ENCODE measurements at regions not wholly inside any gene's neighbourhood (a gene's known extent, or its start where the extent isn't known, plus 50 kb on each side); places are given as distances from the start of the nearest gene placed in this dataset.
A peak's percentile ranks its signal among the peaks of the same experiment; 100 is the strongest.
"Not testable (repeated sequence)": the region's sequence is repeated elsewhere in the genome, so short reads cannot be mapped to it uniquely, and the experiment has no call there.

DNA sequence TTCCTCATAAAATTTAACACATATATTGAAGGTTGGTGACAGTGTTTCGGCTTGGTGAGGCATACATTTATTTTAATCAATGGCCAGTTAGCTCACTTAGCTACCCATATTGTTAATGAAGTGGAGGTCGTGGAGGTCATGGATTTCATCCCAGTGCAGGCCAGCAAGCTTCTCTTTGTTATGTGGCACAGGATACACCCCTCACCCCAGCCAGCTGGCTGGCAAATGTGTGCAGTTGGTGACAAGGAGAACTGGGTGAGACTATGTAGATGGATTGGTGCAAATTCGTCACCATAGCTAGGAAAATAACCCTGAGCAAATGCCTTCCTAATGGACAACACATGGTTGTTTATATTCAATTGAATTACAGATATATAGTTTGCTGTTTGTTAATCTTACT lies 50.5 kb upstream of the FOXP2 start:
- DNase-seq: no peak

DNA sequence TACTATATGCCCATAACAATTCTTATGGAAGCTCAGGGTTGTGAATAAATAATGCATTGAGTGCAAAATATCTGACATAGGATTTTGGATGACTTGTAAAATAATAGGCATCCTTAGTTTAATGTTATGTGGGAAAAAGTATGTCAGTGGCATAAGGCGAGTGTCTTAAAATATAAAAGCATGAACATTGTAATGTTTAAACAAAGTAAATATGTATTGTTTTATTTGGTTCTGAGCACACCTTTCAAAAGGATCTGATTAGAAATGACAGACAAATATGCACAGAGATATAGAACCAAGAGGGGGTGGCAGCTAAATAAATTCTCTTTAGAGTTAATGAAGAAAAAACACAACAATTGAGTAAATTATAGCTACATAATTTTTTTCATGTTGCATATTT lies 51.3 kb upstream of the FOXP2 start:
- no peak for DNase-seq

DNA sequence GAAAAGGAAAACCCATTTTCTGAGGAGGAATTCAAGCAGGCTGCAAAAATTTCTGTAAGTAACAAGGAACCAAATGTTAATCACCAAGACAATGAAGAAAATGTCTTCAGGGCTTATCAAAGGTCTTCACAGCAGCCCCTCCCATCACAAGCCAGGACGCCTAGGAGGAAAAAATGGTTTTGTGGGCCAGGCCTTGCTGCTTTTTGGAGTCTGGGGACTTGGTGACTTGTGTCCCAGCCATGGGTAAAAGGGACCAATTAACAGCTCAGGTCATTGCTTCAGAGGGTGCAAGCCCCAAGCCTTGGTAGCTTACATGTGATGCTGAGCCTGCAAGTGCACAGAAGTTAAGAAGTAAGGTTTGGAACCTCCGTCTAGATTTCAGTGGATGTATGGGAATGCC lies 55.7 kb upstream of the FOXP2 start:
- no peak for DNase-seq

DNA sequence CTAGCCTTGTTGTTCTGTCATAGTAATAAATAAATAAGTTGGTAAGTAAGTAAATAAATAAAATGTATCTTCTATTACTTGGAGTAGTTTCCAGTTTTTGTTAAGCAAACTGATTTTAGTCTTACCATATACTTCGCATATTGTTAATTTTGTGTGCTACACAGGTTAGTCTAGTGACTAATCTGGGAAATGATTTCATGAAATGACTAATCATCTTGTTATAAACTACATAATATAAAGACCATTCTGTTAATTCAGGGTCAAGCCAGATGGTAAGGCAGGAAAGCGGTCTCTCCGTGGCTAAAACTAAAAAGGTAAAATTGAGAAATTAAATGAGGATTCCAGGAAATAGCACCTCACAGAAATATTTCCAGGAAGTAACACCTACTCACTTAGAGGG lies 58.5 kb upstream of the FOXP2 start:
- no peak for DNase-seq

DNA sequence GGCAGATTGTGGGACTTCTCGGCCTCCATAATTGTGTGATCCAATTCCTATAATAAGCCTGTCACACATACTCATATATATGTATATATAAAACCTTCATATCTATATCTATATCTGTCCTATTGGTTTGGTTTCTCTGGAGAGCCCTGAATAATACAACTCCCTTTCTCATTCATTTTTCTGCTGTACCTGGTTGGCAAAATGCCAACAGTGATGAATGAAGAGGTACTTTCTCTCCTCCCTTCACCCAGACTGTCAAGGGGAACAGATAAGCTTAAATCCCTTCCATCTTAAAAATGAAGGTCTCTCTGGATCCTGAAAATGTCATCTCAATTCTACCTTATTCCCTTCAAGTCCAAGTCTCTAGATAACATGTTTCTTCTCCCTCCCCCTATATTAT lies 60.3 kb upstream of the FOXP2 start:
- DNase-seq: no peak

DNA sequence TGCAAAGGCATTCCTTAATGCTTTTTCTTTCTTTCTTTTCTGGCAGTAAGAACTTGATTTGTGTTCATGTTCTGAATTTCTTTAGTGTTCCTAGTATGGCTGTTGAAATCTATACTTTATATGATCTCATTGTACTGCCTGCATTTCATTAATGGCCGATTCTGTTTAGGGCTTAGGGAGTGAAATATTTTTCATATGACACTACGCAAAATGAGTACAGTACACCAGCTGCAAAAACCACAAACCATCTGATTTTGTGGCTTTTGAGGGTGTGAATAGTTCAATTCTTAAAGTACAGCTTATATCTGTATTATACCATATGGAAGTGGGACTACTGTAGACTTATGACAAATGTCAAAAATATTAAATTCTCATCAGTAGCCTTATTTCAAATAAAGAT lies 69.1 kb upstream of the FOXP2 start:
- peak; percentile 63 for DNase-seq

DNA sequence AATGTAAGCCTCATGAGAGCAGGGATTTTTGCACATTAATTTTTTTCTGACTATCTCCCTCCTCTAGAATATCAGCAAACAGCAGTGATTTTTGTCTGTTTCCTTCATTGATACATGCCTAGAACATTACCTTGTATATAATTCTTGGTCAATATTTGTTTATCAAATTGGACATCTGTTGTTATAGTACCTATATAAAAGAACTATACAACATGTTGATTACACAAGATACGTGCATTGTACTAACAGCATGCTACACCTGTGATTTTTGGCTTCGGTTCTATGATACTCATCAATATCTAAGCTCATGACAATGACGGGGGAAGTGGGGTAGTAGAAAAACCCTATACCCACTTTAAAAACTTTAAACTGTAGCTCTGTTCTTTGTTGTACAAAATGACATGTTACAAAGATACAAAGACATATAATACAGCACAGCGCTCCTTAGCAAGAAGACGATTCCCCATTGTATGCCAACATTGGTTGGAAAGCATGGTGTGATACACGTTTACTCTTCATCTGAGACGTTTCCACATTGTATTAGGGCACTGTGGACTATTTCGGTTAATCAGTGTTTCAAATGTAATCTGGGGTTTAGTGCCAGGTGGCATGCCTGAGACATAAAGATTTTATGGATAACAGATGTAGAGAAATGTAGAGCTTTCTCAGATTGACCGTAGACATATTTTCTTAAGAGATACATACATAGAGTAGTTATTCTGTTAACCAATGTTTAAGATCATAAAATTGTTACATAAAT lies 70.5 kb upstream of the FOXP2 start:
- DNase-seq: no peak

DNA sequence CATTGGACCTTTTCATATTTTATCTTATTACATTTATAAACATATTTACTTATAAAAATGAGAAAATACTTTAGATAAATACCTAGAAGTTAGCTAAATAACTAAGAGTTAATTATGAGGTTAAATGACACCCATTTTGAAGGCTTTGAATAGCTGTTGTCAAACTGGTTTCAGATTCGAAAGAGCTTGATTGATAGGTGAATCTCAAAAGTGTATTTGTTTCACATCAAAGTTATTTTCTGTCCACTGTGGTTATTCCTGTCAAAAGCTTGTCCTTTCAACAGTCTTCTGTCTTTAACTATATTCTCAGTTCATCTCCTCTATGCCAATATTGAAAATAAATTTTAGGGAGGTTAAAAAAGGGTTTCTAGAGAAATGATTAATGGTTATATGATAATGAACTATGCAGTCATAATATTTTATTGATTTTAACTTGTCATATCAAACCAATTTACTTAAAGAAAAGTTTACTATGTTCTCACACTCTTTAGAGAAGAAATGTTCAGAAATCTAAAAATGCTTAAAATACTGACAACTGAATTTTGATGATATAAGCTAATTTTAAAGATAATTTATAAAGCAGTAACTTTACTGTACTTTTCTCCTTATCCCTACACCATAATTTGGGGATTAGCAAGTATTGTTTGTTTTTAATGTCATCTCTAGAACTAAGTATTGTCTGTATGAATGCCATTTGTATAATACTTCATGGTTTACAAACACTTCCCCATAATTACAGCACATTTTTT lies 72.0 kb upstream of the FOXP2 start:
- no peak for DNase-seq

DNA sequence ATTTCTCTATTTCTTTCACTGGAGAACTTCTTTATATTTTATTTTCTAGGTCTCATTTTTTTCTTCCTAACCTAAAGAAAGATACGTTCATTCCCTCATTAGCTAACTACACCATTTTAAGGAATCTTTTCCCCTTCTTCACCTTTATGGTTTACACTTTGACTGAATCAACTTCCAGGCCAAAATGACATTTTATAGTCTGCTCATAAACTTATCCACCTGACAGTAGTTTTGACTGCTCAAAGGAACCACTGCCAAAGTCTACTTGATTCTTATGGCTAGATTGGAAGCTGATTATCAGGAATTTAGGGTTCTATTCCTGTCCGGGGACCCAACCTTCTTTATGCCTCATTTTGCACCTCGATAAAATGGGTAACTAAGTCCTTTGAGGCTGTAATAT lies 73.0 kb upstream of the FOXP2 start:
- DNase-seq: no peak

DNA sequence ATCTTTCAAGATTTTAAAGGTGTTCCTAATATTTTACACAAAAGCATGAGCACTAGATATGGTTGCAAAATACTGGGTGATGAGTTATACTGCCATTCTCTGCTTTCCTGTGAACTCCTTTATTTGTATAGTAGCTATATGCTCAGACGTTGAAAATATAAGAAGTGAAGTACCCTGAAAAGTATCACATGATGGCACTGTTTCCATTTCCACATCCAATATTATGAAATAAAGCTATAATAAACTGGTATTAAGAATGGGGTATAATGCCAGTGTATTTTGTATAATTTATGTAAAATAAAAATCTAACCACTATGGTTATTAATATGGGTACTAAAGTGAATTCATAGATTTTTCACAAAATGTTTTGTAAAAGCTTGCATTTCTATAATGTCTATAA lies 79.6 kb upstream of the FOXP2 start:
- peak; percentile 12 for DNase-seq

DNA sequence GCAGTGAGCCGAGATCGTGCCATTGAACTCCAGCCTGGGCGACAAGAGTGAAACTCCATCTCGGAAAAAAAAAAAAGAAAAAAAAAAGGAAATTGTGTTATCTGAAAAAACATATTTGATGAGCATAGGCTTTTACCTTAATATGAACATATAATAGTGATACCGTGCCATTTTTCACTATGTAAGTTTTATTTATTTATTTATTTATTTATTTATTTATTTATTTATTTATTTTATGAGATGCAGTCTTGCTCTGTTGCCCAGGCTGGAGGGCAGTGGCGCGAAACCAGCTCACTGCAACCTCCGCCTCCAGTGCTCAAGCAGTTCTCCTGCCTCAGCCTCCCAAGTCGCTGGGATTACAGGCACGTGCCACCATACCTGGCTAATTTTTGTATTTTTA lies 85.2 kb upstream of the FOXP2 start:
- DNase-seq: not testable (repeated sequence)

DNA sequence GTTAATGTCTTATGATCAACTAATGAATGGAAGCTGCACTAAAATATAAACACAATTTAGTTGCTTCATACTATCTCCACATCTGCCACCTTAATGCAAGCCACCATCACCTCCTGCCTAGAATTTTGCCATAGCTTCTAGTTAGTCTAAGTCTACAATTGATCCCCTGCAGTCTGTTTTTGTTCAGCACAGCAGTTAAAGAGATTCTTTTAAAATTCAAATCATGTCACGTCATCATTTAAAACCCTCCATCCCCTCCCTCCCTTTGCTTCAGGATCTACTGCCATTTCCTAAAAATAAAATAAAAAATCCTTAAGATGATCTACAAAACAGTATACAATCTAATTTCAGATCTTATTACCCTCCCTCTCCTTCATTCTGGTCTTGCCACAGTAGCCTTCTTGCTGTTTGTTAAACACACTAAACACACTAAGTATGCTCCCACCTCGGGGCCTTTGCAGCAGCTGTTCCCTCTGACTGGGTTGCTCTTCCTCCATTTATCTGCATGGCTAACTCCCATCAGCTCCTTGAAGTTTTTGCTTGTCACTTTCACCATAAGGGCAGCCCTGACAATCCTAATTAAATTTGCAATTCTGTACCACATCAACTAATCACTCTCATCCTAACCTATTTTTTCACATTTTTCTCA lies 97.0 kb upstream of the FOXP2 start:
- DNase-seq: no peak

DNA sequence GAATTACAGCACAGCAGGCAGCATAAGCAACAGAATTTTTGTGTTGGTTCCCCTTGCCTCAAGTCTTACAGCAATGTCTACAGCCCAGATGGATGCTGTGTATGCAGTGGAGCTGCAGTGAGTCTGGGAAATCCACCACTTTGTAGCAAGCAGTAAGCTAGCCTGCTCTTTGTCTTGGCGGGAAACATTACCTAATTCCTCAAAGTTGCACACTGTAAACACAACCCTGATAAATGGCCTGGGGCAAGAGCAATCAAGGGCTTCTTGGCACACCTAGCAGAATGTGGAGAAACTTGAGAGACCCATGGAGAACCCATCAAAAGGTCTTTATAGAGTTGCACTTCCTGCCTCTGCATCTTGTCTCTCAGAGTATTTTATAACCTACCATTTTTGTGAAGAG lies 102.0 kb upstream of the FOXP2 start:
- DNase-seq: no peak

DNA sequence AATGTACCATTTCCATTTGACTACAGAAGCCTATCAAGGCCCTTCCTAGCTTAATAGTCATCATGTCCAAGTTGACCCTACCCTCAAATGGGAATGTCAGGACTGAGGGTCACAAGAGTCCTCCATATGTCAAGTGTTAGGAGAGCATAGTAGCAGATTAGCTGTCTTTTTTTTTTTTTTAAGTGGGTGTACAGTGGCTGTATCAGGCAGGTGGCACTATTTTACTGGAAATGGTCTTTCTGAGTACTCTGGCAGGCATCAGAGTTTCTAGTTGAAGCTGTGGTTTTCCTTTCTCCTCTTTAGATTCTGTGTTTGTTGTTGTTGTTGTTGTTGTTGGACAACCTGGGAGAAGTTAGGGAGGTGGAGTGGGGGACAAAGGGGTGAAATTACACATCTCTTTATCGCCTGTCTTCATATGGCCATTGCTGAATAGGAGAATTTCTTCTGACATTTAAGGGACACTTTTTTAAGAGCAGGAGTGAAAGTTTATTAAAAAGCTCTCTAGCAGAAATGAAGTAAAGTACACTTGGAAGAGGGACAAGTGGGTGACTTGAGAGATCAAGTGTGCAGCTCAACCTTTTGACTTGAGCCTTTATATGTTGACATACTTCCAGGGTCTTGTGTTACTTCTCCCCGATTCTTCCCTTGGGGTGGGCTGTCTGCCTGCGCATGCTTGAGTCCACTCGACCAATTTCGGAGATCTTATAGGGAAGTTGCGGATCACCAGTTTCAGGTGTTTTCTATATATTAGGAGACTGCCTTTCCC lies 104.1 kb upstream of the FOXP2 start:
- DNase-seq: peak; percentile 7

DNA sequence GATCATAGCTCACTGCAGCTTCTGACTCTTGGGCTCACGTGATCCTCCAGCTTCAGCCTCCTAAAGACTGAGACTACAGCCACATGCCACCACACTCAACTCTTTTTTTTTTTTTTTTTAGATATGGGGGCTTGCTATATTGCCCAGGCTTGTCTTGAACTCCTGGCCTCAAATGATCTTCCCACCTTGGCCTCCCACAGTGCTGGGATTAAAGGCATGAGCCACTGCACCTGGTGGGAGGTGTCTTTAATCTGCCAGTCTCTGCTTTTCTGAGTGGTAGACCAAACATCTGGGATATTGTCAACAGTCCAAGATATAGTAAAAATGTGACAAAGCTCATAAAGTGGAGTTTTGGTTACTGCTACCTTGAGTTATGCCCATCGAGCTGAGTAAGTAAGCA lies 104.9 kb upstream of the FOXP2 start:
- DNase-seq: no peak

DNA sequence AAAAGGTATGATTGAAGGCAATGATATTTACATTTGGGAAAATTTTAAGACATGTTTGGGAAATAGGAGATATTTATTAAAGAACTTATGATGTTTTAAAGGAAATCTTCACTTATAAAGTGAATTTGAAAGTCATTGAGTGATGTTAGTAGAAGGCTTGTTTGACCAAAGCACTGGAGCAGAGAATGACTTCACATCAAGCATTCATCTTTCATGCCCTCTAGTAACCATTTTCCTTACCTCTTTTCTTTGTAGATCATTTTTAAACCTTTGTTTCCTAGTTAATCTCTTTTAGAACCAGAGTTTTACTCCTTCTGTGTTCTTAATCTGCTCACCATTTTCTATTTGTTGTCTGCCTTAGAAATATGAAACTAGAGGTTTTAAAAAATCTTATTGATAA lies 111.3 kb upstream of the FOXP2 start:
- no peak for DNase-seq

DNA sequence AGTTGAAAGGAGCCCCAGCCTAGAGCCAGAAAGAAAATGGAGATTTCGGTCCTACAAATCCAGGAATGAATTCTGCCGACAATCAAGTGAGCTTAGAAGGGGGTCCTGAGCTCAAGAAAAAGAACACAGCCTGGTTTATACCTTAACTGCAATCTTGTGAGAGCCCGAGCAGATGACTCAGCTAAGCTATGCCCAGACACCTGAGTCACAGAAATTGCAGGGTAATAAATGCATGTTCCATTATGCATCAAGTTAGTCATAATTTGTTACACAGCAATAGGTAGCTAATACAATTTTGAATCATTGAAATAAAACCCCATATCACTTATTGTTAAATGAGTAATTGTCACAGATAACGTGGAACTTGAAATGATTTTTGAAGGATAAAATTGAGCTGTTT lies 111.8 kb upstream of the FOXP2 start:
- no peak for DNase-seq

DNA sequence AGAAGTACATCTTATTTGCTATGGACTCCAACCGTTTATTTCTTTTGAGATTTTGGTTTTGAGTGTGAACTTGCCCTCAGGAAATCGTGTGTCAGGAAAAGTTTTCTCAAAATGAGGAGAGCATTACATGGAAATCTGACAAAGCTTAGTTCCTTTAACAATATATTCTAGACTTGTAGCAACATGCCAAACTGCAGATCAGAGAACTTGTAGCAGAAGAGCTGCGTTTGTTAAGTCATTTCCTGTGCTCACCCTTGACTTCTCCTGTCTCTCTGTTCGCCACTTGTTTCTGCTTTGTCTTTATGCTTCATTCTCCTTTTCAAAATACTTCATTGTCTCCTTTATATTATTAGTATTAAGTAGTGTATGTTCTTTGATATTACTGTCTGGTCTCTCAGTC lies 116.6 kb upstream of the FOXP2 start:
- DNase-seq: no peak

DNA sequence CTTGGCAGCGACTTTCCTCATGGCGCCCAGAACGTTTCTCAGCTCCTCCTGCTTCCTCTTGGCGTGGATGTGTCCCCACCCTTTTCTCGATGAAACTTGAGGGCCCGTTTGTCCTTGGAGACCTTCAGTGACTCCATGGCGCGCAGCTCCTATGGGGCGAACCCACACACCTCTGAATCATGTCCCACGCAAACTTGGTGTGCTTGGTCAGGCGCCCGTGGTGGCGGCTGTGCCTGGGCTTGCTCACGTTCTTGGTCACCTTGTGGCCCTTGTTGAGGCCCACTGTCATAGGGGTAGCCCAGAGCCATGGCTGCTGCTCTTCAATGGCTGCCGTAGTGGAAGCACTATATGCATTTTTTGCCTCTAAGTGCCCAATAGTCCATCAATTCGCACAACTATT lies 117.5 kb upstream of the FOXP2 start:
- DNase-seq: no peak

DNA sequence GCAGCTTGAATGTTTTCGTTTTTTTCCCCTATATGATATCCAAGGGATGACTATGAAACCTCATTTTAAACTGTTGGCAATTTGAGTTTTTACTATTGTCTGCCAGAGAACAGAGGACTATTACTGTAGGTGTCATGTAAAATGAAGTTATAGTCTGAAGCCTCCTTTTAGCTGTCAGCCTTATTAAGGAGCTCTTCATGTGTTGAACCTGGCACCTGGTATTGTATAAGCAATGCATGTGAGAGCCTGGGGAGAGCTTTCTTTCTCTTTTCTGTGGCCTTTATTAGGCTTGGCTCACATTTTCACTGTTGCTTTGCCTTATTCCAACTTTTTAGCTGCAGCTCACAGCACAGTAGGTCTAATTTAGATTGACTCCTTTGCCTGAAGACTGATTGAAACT lies 119.1 kb upstream of the FOXP2 start:
- DNase-seq: no peak

DNA sequence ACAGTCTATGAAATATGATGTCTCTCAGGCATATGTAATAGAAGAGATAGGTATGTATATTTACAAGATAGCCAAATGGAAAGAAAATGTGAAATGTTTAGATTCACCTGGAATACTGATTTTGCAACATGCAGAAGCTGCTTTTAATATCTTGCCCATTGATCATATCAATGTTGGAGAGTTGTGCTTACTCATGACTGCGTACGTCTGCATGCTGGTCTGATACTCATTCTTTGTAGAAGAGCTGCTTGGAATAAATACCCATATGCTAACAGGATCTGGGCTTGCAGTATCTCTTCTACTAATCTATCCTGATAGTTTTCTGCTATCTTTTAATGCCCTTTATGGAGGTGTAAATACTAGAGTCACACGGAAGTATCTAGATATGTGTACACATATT lies 120.6 kb upstream of the FOXP2 start:
- no peak for DNase-seq

DNA sequence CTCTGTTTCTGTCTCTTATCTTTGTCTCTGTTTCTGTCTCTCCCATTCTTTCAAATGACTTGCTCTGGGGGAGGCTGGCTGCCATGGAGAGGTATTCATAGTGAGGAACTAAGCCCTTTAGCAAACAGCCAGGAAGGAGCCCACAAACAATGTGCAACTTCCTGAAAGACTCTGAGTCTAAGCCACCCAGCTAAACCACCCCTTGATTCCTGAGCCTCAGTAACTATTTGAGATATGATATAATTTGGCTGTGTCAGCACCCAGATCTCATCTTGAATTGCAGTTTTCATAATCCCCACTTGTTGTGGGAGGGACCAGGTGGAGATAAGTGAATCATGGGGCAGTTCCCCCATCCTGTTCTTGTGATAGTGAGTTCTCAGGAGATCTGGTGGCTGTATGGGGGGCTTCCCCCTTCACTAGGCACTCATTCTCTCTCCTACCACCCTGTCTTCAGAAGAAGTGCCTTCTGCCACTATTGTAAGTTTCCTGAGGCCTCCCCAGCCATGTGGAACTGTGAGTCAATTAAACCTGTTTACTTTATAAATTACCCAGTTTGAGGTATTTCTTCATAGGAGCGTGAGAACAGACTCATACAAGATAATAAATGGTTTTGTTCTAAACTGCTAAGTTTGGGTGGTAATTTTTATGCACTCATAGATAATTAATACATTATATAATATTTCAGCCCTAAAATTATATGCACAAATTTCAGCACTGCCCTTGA lies 121.2 kb upstream of the FOXP2 start:
- peak; percentile 75 for DNase-seq

DNA sequence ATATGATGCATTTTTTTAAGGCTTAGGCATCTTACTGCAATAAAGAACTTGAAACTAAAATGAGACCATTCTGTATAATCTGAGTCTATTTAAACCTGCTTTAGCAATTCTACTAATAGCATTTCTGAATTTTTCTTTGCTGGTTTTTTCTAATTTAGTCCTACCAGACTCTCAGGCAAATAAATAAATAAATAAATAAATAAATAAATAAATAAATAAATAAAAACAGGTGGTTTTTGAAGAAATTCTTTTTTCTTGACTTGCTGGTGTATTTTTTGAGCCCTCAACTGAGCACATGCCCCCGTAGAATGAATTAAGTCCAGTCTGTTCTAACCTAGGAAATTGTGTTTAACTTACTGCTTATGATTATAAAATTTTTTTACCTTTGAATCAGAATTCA lies 134.7 kb upstream of the FOXP2 start:
- DNase-seq: no peak
